HUES6 (cell line): ENCODE measurements at regions not wholly inside any gene's neighbourhood (a gene's known extent, or its start where the extent isn't known, plus 50 kb on each side); places are given as distances from the start of the nearest gene placed in this dataset.
"Not testable (repeated sequence)": the region's sequence is repeated elsewhere in the genome, so short reads cannot be mapped to it uniquely, and the experiment has no call there.

Experiments
- H3K27ac ChIP-seq: 2 replicates; pipeline ENCODE4 v1.7.0; 2013; ENCODE audit warnings: low read depth, mild to moderate bottlenecking, low read length, inconsistent platforms
- H3K27me3 ChIP-seq: 2 replicates; pipeline ENCODE4 v1.6.1; 2013; ENCODE audit warnings: low read length; ENCODE audit not compliant: control insufficient read depth, insufficient read depth
- H3K36me3 ChIP-seq: 2 replicates; pipeline ENCODE4 v1.6.1; 2013; ENCODE audit warnings: low read length; ENCODE audit not compliant: control insufficient read depth, insufficient read depth
- H3K4me1 ChIP-seq: 2 replicates; pipeline ENCODE4 v1.6.1; 2013; ENCODE audit warnings: low read length; ENCODE audit not compliant: control insufficient read depth, insufficient read depth
- H3K4me3 ChIP-seq: 2 replicates; pipeline ENCODE4 v1.5.1; 2013; ENCODE audit warnings: low read depth, low read length
- H3K9ac ChIP-seq: one replicate; pipeline ENCODE4 v1.6.1; 2013; ENCODE audit warnings: mild to moderate bottlenecking, low read length
- H3K9me3 ChIP-seq: 2 replicates; pipeline ENCODE4 v1.6.1; 2013; ENCODE audit warnings: low read depth, low read length; ENCODE audit not compliant: control insufficient read depth, insufficient read depth

- H3K9me3 ChIP-seq: no peaks in the 10 kb centered on the region
- H3K4me3 ChIP-seq: no peak overlapping the region
- H3K36me3 ChIP-seq: no peaks in the 10 kb centered on the region
- peaks cover 10% of the 10 kb centered on the region; the same call in 1 of the 2 replicates for H3K4me1 ChIP-seq
- peaks cover 16% of the 10 kb centered on the region for H3K27me3 ChIP-seq
- no peak overlapping the region for H3K9ac ChIP-seq
- H3K27ac ChIP-seq: no peak overlapping the region
These were observed 66.3 kb upstream of the HOXC13 start for GRCh38 chr12:53872367-53872766.

GRCh38 chr12:53877961-53878360 is 60.7 kb upstream of the HOXC13 start:
- not testable (repeated sequence) for H3K4me1 ChIP-seq, H3K36me3 ChIP-seq, H3K9me3 ChIP-seq, H3K4me3 ChIP-seq, H3K27ac ChIP-seq, H3K9ac ChIP-seq
- H3K27me3 ChIP-seq: peaks cover 25% of the 10 kb centered on the region

- H3K9me3 ChIP-seq: no peaks in the 10 kb centered on the region
- peaks cover 80% of the 10 kb centered on the region for H3K27me3 ChIP-seq
- no peak overlapping the region for H3K9ac ChIP-seq
- no peaks in the 10 kb centered on the region for H3K4me1 ChIP-seq
- H3K27ac ChIP-seq: no peak overlapping the region
- H3K4me3 ChIP-seq: no peak overlapping the region
- H3K36me3 ChIP-seq: no peaks in the 10 kb centered on the region
These were observed 51.6 kb upstream of the HOXC13 start for GRCh38 chr12:53887006-53887405.

- Histone ChIP-seq H3K4me3 (no peak overlapping the region), H3K9me3 (no peaks in the 10 kb centered on the region), H3K9ac (no peak overlapping the region), H3K27me3 (peaks cover 83% of the 10 kb centered on the region), H3K27ac (no peak overlapping the region), H3K36me3 (no peaks in the 10 kb centered on the region), H3K4me1 (no peaks in the 10 kb centered on the region)
These were observed 50.8 kb upstream of the HOXC13 start for GRCh38 chr12:53887881-53888280.
